WTC11 (cell line): ENCODE measurements at regions not wholly inside any gene's neighbourhood (a gene's known extent, or its start where the extent isn't known, plus 50 kb on each side); places are given as distances from the start of the nearest gene placed in this dataset.

Experiments used
- ATAC-seq: fragments of 200-7000 bp; cut with Tn5 transposase; 2 replicates; pipeline ENCODE4 v1.10.0; 2021; ENCODE audit warnings: mild to moderate bottlenecking, moderate library complexity
- CTCF ChIA-PET: fragments of 300-600 bp; sonication (Branson Sonifier 250); formaldehyde crosslinking; loops from one replicate; lab custom pipeline; 2021; ENCODE audit warnings: antibody characterized with exemption; lab: Charles Lee
- POLR2A ChIA-PET: fragments of 350-600 bp; sonication (Branson Sonifier 250); formaldehyde crosslinking; loops from one replicate; lab custom pipeline; 2021; ENCODE audit warnings: antibody characterized with exemption; lab: Charles Lee
- DNase-seq: peaks from one replicate; pipeline ENCODE4 v3.0.0; 2021; ENCODE audit warnings: low spot score
- H3K27ac Mint-ChIP-seq: 2 replicates; pipeline ENCODE4 v1.8.0; 2021; ENCODE audit warnings: mixed read lengths
- H3K27me3 Mint-ChIP-seq: 2 replicates; pipeline ENCODE4 v1.8.0; 2021; ENCODE audit warnings: low read depth, mild to moderate bottlenecking, moderate library complexity, mixed read lengths
- H3K36me3 Mint-ChIP-seq: 2 replicates; pipeline ENCODE4 v1.8.0; 2021; ENCODE audit warnings: mixed read lengths
- H3K4me1 Mint-ChIP-seq: 2 replicates; pipeline ENCODE4 v1.8.0; 2022; ENCODE audit warnings: mixed read lengths
- H3K4me3 Mint-ChIP-seq: 2 replicates; pipeline ENCODE4 v1.8.0; 2021; ENCODE audit warnings: mild to moderate bottlenecking, moderate library complexity, mixed read lengths
- H3K9me3 Mint-ChIP-seq: 2 replicates; pipeline ENCODE4 v1.8.0; 2021; ENCODE audit warnings: mixed read lengths
- CREB1 ChIP-seq: sonication (generic); formaldehyde crosslinking; IDR thresholded peaks from 2 replicates; pipeline ENCODE4 v1.8.0; 2023; ENCODE audit warnings: mild to moderate bottlenecking, missing genetic modification reagents
- NFATC4 ChIP-seq: fragments of 250-450 bp; sonication (Bioruptor Pico); IDR thresholded peaks from 2 replicates; pipeline ENCODE4 v1.9.0; 2021; ENCODE audit warnings: mild to moderate bottlenecking
- NFE2L1 ChIP-seq: sonication (generic); formaldehyde crosslinking; IDR thresholded peaks from 2 replicates; pipeline ENCODE4 v1.8.1; 2023; ENCODE audit warnings: missing genetic modification reagents
- NR2C2 ChIP-seq: sonication (generic); formaldehyde crosslinking; IDR thresholded peaks from 2 replicates; pipeline ENCODE4 v1.8.0; 2022; ENCODE audit warnings: mild to moderate bottlenecking, missing genetic modification reagents
- PRRX2 ChIP-seq: fragments of 250-450 bp; sonication (Bioruptor Pico); IDR thresholded peaks from 2 replicates; pipeline ENCODE4 v1.8.0; 2021; ENCODE audit warnings: mild to moderate bottlenecking
- SOX15 ChIP-seq: fragments of 250-450 bp; sonication (Bioruptor Pico); IDR thresholded peaks from 2 replicates; pipeline ENCODE4 v1.9.0; 2021; ENCODE audit warnings: mild to moderate bottlenecking
- SP1 ChIP-seq: sonication (generic); formaldehyde crosslinking; conservative IDR thresholded peaks from 2 replicates; pipeline ENCODE4 v1.8.1; 2022; ENCODE audit warnings: missing genetic modification reagents
- TEAD1 ChIP-seq: sonication (generic); formaldehyde crosslinking; IDR thresholded peaks from 2 replicates; pipeline ENCODE4 v1.8.0; 2022; ENCODE audit warnings: mild to moderate bottlenecking, missing genetic modification reagents
- ZNF671 ChIP-seq: fragments of 250-450 bp; sonication (Bioruptor Pico); IDR thresholded peaks from 2 replicates; pipeline ENCODE4 v1.8.0; 2021; ENCODE audit warnings: mild to moderate bottlenecking
- TF ChIP-seq, protein P1 (sequence below): fragments of 250-450 bp; sonication (Bioruptor Pico); IDR thresholded peaks from 2 replicates; pipeline ENCODE4 v2.1.2; 2022; ENCODE audit warnings: mild to moderate bottlenecking, moderate library complexity
- TF ChIP-seq, protein P2 (sequence below): sonication (generic); formaldehyde crosslinking; IDR thresholded peaks from 2 replicates; pipeline ENCODE4 v1.8.1; 2023; ENCODE audit warnings: mild to moderate bottlenecking, missing genetic modification reagents, borderline replicate concordance
- TF ChIP-seq, protein P3 (sequence below): sonication (generic); formaldehyde crosslinking; IDR thresholded peaks from 2 replicates; pipeline ENCODE4 v1.8.0; 2023; ENCODE audit warnings: missing genetic modification reagents
- TF ChIP-seq, protein P4 (sequence below): sonication (generic); formaldehyde crosslinking; IDR thresholded peaks from 2 replicates; pipeline ENCODE4 v1.8.1; 2023; ENCODE audit warnings: mild to moderate bottlenecking, missing genetic modification reagents, moderate library complexity
- TF ChIP-seq, protein P5 (sequence below): fragments of 250-450 bp; sonication (Bioruptor Pico); conservative IDR thresholded peaks from 2 replicates; pipeline ENCODE4 v1.9.0; 2021; ENCODE audit warnings: mild to moderate bottlenecking
- TF ChIP-seq, protein P6 (sequence below): sonication (generic); formaldehyde crosslinking; IDR thresholded peaks from 2 replicates; pipeline ENCODE4 v1.8.1; 2023; ENCODE audit warnings: mild to moderate bottlenecking, moderate library complexity, missing genetic modification reagents

DNA sequence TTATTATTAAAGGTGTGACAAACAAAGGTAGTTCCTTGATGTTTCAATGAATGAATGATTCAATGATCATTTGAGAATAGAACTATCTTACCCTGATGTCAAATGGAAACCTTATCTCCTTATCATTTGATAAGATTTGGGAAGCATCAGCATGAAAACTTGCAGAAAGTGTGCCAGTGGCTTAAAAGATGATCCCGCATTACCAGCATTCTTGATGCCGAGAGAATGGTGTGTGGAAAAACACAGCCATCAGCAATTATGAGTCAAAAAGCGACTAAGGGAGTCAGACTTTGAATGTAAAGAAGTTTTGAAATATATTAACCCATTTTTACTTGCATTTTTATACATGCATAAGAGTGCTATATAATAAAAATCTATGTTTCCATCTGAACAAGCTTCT lies 93.7 kb downstream of the MAIP1 start:
- Mint-ChIP-seq H3K4me3 (no peak overlapping the region), H3K27me3 (no peaks in the 10 kb centered on the region), H3K36me3 (peaks cover 31% of the 10 kb centered on the region), H3K9me3 (peaks cover 36% of the 10 kb centered on the region)
- ATAC-seq, result no peak
- TF ChIP-seq, protein P1, sequence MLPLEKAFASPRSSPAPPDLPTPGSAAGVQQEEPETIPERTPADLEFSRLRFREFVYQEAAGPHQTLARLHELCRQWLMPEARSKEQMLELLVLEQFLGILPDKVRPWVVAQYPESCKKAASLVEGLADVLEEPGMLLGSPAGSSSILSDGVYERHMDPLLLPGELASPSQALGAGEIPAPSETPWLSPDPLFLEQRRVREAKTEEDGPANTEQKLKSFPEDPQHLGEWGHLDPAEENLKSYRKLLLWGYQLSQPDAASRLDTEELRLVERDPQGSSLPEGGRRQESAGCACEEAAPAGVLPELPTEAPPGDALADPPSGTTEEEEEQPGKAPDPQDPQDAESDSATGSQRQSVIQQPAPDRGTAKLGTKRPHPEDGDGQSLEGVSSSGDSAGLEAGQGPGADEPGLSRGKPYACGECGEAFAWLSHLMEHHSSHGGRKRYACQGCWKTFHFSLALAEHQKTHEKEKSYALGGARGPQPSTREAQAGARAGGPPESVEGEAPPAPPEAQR, result no peak
- TF ChIP-seq SP1, result no peak
- TF ChIP-seq, protein P2, sequence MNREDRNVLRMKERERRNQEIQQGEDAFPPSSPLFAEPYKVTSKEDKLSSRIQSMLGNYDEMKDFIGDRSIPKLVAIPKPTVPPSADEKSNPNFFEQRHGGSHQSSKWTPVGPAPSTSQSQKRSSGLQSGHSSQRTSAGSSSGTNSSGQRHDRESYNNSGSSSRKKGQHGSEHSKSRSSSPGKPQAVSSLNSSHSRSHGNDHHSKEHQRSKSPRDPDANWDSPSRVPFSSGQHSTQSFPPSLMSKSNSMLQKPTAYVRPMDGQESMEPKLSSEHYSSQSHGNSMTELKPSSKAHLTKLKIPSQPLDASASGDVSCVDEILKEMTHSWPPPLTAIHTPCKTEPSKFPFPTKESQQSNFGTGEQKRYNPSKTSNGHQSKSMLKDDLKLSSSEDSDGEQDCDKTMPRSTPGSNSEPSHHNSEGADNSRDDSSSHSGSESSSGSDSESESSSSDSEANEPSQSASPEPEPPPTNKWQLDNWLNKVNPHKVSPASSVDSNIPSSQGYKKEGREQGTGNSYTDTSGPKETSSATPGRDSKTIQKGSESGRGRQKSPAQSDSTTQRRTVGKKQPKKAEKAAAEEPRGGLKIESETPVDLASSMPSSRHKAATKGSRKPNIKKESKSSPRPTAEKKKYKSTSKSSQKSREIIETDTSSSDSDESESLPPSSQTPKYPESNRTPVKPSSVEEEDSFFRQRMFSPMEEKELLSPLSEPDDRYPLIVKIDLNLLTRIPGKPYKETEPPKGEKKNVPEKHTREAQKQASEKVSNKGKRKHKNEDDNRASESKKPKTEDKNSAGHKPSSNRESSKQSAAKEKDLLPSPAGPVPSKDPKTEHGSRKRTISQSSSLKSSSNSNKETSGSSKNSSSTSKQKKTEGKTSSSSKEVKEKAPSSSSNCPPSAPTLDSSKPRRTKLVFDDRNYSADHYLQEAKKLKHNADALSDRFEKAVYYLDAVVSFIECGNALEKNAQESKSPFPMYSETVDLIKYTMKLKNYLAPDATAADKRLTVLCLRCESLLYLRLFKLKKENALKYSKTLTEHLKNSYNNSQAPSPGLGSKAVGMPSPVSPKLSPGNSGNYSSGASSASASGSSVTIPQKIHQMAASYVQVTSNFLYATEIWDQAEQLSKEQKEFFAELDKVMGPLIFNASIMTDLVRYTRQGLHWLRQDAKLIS (CRISPR knock-in tag), result no peak
- no peak for TF ChIP-seq ZNF671
- TF ChIP-seq, protein P3, sequence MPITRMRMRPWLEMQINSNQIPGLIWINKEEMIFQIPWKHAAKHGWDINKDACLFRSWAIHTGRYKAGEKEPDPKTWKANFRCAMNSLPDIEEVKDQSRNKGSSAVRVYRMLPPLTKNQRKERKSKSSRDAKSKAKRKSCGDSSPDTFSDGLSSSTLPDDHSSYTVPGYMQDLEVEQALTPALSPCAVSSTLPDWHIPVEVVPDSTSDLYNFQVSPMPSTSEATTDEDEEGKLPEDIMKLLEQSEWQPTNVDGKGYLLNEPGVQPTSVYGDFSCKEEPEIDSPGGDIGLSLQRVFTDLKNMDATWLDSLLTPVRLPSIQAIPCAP (CRISPR knock-in tag), result no peak
- TF ChIP-seq NR2C2 (CRISPR knock-in tag), result no peak
- no peak for TF ChIP-seq TEAD1 (CRISPR knock-in tag)
- TF ChIP-seq CREB1, result no peak
- TF ChIP-seq, protein P4, sequence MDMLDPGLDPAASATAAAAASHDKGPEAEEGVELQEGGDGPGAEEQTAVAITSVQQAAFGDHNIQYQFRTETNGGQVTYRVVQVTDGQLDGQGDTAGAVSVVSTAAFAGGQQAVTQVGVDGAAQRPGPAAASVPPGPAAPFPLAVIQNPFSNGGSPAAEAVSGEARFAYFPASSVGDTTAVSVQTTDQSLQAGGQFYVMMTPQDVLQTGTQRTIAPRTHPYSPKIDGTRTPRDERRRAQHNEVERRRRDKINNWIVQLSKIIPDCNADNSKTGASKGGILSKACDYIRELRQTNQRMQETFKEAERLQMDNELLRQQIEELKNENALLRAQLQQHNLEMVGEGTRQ (CRISPR knock-in tag), result no peak
- TF ChIP-seq PRRX2, result no peak
- no peak for TF ChIP-seq SOX15 (CRISPR knock-in tag)
- TF ChIP-seq, all 79 proteins: peak for 0
- POLR2A ChIA-PET, result no interaction called here
- 0 out of 2 replicates have a peak, but pooled peaks cover 3% of the 10 kb centered on the region for H3K4me1 Mint-ChIP-seq
- no peak overlapping the region for H3K27ac Mint-ChIP-seq
- DNase-seq, result no peak
- CTCF ChIA-PET, result no interaction called here

DNA sequence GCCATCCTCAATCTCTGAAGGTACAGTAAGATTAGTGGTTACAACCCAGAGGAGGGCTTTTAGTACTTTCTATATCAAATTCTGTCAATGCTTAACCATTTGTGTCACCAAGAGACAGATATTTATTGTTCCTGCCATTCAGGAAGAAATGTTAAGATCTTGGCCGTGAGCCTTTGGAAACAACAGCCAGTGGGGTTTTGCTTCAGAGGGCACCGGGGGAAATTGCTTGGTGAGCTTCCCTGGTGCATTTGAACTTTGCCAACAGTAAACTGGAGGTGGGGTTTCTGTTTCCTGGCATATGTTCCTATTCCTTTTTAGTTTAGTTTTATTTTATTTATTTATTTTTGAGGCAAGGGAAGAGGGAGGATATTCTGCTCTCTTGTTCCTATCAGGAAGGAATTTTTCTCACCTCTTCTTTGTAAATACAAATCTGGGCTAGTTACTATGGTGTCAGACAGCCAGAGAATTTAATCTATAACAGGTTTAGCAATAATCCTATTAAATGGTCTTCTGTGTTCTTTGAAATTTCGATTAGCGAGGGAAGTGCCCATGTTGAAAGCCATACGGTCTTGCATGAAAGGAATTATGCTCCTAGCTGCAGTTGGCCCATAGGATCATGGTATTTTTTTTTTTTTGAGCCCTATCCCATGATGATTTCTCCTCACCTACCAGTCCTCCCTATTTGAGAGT lies 95.7 kb downstream of the MAIP1 start:
- POLR2A ChIA-PET, result no interaction called here
- DNase-seq (no peak), ATAC-seq (no peak)
- Mint-ChIP-seq H3K36me3 (peaks cover 15% of the 10 kb centered on the region), H3K27me3 (no peaks in the 10 kb centered on the region), H3K4me3 (no peak overlapping the region), H3K9me3 (peaks cover 16% of the 10 kb centered on the region), H3K27ac (no peak overlapping the region), H3K4me1 (peaks cover 13% of the 10 kb centered on the region)
- TF ChIP-seq, protein P5, sequence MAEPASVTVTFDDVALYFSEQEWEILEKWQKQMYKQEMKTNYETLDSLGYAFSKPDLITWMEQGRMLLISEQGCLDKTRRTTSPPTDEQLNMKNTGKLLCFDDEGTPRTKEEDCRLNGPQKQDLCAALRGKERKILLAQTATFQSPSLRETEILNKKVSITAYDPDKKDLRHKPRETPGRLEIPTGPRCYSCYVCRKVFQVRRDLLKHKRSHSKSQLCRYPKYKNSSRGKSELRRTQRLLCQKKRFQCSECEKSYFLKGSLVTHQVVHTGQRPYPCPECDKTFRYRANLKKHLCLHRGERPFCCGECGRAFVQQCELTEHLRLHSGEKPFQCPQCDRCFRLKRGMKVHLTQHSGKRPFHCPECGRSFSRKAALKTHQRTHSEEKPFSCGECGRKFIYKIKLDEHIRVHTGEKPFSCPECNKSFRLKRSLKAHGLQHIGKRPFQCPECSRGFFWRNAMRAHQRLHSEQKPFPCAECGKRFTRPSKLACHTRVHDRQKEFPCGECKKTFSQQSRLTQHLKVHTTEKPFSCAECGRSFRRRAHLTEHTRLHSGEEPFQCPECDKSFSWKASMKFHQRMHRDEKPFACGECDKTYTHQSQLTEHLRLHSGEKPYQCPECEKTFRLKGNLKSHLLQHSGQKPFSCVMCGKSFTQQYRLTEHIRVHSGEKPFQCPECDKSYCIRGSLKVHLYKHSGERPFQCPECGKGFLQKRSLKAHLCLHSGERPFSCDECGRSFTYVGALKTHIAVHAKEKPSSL (CRISPR knock-in tag), result no peak
- TF ChIP-seq, protein P6, sequence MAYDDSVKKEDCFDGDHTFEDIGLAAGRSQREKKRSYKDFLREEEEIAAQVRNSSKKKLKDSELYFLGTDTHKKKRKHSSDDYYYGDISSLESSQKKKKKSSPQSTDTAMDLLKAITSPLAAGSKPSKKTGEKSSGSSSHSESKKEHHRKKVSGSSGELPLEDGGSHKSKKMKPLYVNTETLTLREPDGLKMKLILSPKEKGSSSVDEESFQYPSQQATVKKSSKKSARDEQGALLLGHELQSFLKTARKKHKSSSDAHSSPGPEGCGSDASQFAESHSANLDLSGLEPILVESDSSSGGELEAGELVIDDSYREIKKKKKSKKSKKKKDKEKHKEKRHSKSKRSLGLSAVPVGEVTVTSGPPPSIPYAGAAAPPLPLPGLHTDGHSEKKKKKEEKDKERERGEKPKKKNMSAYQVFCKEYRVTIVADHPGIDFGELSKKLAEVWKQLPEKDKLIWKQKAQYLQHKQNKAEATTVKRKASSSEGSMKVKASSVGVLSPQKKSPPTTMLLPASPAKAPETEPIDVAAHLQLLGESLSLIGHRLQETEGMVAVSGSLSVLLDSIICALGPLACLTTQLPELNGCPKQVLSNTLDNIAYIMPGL (CRISPR knock-in tag), result no peak
- TF ChIP-seq NFE2L1 (no peak), NFATC4 (CRISPR knock-in tag) (no peak), NR2C2 (CRISPR knock-in tag) (no peak)
- CTCF ChIA-PET, result interaction anchor here (1.1 kb wide), 2 partner anchors 71 to 78 kb away, joined by 3 to 4 read pairs; no protein-coding TSS in a partner anchor
